Hepatocyte (in vitro differentiated cells): ENCODE measurements at regions not wholly inside any gene's neighbourhood (a gene's known extent, or its start where the extent isn't known, plus 50 kb on each side); places are given as distances from the start of the nearest gene placed in this dataset.

ENCODE experiments used
- DNase-seq: peaks from one replicate; pipeline ENCODE4 v3.0.0-alpha.2; 2016; ENCODE audit warnings: low spot score
- H2AFZ ChIP-seq: fragments of 200-600 bp; sonication (generic); 2 replicates; pipeline ENCODE4 v1.6.0; 2016; ENCODE audit warnings: antibody characterized with exemption, mild to moderate bottlenecking
- H3K27ac ChIP-seq: fragments of 200-600 bp; sonication (generic); 2 replicates; pipeline ENCODE4 v1.5.1; 2016; ENCODE audit warnings: mild to moderate bottlenecking
- H3K27me3 ChIP-seq: fragments of 200-600 bp; sonication (generic); 2 replicates; pipeline ENCODE4 v1.6.1; 2016
- H3K36me3 ChIP-seq: fragments of 200-600 bp; sonication (generic); replicated peaks from 2 replicates; pipeline ENCODE4 v1.5.1; 2016; ENCODE audit warnings: low read depth; ENCODE audit not compliant: insufficient read depth
- H3K4me1 ChIP-seq: fragments of 200-600 bp; sonication (generic); 2 replicates; pipeline ENCODE4 v1.5.1; 2016; ENCODE audit warnings: mild to moderate bottlenecking, moderate library complexity; ENCODE audit not compliant: insufficient read depth
- H3K4me2 ChIP-seq: fragments of 200-600 bp; sonication (generic); 2 replicates; pipeline ENCODE4 v1.6.0; 2016
- H3K4me3 ChIP-seq: fragments of 200-600 bp; sonication (generic); 2 replicates; pipeline ENCODE4 v1.5.1; 2016; ENCODE audit warnings: mild to moderate bottlenecking
- H3K79me2 ChIP-seq: fragments of 200-600 bp; sonication (generic); 2 replicates; pipeline ENCODE4 v1.6.0; 2017; ENCODE audit warnings: mild to moderate bottlenecking
- H3K9me2 ChIP-seq: fragments of 200-600 bp; sonication (generic); replicated peaks from 2 replicates; pipeline ENCODE4 v1.6.0; 2017; ENCODE audit warnings: mild to moderate bottlenecking; ENCODE audit not compliant: insufficient read depth
- H3K9me3 ChIP-seq: fragments of 200-600 bp; sonication (generic); 2 replicates; pipeline ENCODE4 v1.5.1; 2016; ENCODE audit warnings: low read depth, mild to moderate bottlenecking
- H4K20me1 ChIP-seq: fragments of 200-600 bp; sonication (generic); 2 replicates; pipeline ENCODE4 v1.6.0; 2016; ENCODE audit warnings: mild to moderate bottlenecking; ENCODE audit not compliant: insufficient read depth, poor library complexity, severe bottlenecking
- CTCF ChIP-seq: fragments of 200-600 bp; sonication (generic); IDR thresholded peaks from 2 replicates; pipeline ENCODE4 v1.5.1; 2016; ENCODE audit warnings: antibody characterized with exemption, mild to moderate bottlenecking; ENCODE audit not compliant: poor library complexity
- EZH2 ChIP-seq: fragments of 200-600 bp; sonication (generic); IDR thresholded peaks from 2 replicates; pipeline ENCODE4 v1.6.1; 2016; ENCODE audit warnings: antibody characterized with exemption, mild to moderate bottlenecking, borderline replicate concordance
- EZH2phosphoT487 ChIP-seq: fragments of 200-600 bp; sonication (generic); IDR thresholded peaks from one replicate; pipeline ENCODE4 v1.6.1; 2018; ENCODE audit warnings: antibody characterized with exemption, mild to moderate bottlenecking, low read depth, moderate library complexity; ENCODE audit not compliant: unreplicated experiment, severe bottlenecking
- WGBS: methylation state at CpG from one replicate; pipeline ENCODE4 v1.1.6; 2016; ENCODE audit warnings: low lambda C conversion rate; ENCODE audit errors: missing lambda C conversion rate; 5-methylcytosine and 5-hydroxymethylcytosine counted together

- no peak for DNase-seq
- 92% methylated on average over 13 of the region's 13 CpGs for WGBS
- Histone ChIP-seq H3K9me3 (no peaks in the 10 kb centered on the region), H3K9me2 (no peaks in the 10 kb centered on the region), H3K27me3 (no peaks in the 10 kb centered on the region), H3K27ac (no peak overlapping the region), H2AFZ (no peak overlapping the region), H3K79me2 (no peaks in the 10 kb centered on the region), H3K36me3 (no peaks in the 10 kb centered on the region), H4K20me1 (no peaks in the 10 kb centered on the region), H3K4me3 (no peak overlapping the region), H3K4me1 (peaks cover 4% of the 10 kb centered on the region), H3K4me2 (no peak overlapping the region)
- TF ChIP-seq EZH2phosphoT487 (no peak), CTCF (no peak), EZH2 (no peak)
Measured at GRCh38 chr22:27580311-27580897, 221.2 kb downstream of the MN1 start.

GRCh38 chr22:27581236-27581635 is 220.3 kb downstream of the MN1 start:
- H3K9me3 ChIP-seq: no peaks in the 10 kb centered on the region
- no peaks in the 10 kb centered on the region for H3K27me3 ChIP-seq
- no peak overlapping the region for H3K4me3 ChIP-seq
- 91% methylated on average over 8 of the region's 8 CpGs for WGBS
- H3K36me3 ChIP-seq: no peaks in the 10 kb centered on the region
- H3K9me2 ChIP-seq: no peaks in the 10 kb centered on the region
- no peak overlapping the region for H3K27ac ChIP-seq
- TF ChIP-seq EZH2 (no peak), CTCF (no peak), EZH2phosphoT487 (no peak)
- H2AFZ ChIP-seq: no peak overlapping the region
- H3K4me2 ChIP-seq: no peak overlapping the region
- H3K4me1 ChIP-seq: peaks cover 4% of the 10 kb centered on the region
- no peak for DNase-seq
- H3K79me2 ChIP-seq: no peaks in the 10 kb centered on the region
- H4K20me1 ChIP-seq: no peaks in the 10 kb centered on the region

- no peaks in the 10 kb centered on the region for H3K9me2 ChIP-seq
- no peaks in the 10 kb centered on the region for H3K79me2 ChIP-seq
- TF ChIP-seq EZH2 (no peak), EZH2phosphoT487 (no peak), CTCF (no peak)
- H3K9me3 ChIP-seq: no peaks in the 10 kb centered on the region
- H3K27me3 ChIP-seq: no peaks in the 10 kb centered on the region
- no peak overlapping the region for H3K27ac ChIP-seq
- DNase-seq: peak; percentile 56
- no peaks in the 10 kb centered on the region for H4K20me1 ChIP-seq
- H3K4me2 ChIP-seq: no peak overlapping the region
- no peak overlapping the region for H2AFZ ChIP-seq
- no peak overlapping the region for H3K4me3 ChIP-seq
- peaks cover 4% of the 10 kb centered on the region for H3K4me1 ChIP-seq
- H3K36me3 ChIP-seq: no peaks in the 10 kb centered on the region
- 54% methylated on average over 8 of the region's 8 CpGs for WGBS
Measured at GRCh38 chr22:27581688-27582087, 219.9 kb downstream of the MN1 start.
